ENCODE measurements at regions not wholly inside any gene's neighbourhood (a gene's known extent, or its start where the extent isn't known, plus 50 kb on each side); places are given as distances from the start of the nearest gene placed in this dataset.

DNA sequence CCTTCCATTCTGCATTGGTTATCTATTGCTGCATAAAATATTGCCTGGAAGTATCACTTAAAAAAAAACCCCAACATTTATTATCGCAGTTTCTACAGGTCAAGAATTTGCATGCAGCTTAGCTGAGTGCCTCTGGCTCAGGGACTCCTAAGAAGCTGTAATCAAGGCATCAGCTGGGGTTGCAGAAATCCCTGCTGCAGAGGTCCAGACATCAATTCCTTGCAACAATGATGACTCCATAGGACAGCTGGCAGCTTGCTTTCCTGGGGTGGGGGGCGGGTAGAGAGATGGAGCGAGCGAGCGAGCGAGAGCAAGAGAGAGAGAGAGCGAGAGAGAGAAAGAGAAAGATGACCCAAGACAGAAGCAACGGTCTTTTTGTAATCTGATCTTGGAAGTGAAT, 308.1 kb downstream of the HAPSTR1 start:
- TF ChIP-seq EGR1 (IDR thresholded peaks at IDR 0.05) (no peak), ZBTB7A (IDR thresholded peaks at IDR 0.05; ENCODE audit: low read depth) (no peak), TAF1 (IDR thresholded peaks at IDR 0.05; ENCODE audit: low read depth) (no peak), YY1 (IDR thresholded peaks at IDR 0.05; ENCODE audit: low read depth) (no peak), CEBPB (IDR thresholded peaks at IDR 0.05) (no peak), TEAD4 (IDR thresholded peaks at IDR 0.05) (no peak), RAD21 (IDR thresholded peaks at IDR 0.05; ENCODE audit: low read depth) (no peak), EP300 (IDR thresholded peaks at IDR 0.05; ENCODE audit: borderline replicate concordance) (no peak), TCF12 (IDR thresholded peaks at IDR 0.05; ENCODE audit: low read depth) (no peak), NFIC (IDR thresholded peaks at IDR 0.05) (no peak), FOXM1 (IDR thresholded peaks at IDR 0.05; ENCODE audit: borderline replicate concordance, low read depth) (no peak)
- TF ChIP-seq, protein P1, sequence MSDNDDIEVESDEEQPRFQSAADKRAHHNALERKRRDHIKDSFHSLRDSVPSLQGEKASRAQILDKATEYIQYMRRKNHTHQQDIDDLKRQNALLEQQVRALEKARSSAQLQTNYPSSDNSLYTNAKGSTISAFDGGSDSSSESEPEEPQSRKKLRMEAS (IDR thresholded peaks at IDR 0.05) = no peak
- TF ChIP-seq, protein P2, sequence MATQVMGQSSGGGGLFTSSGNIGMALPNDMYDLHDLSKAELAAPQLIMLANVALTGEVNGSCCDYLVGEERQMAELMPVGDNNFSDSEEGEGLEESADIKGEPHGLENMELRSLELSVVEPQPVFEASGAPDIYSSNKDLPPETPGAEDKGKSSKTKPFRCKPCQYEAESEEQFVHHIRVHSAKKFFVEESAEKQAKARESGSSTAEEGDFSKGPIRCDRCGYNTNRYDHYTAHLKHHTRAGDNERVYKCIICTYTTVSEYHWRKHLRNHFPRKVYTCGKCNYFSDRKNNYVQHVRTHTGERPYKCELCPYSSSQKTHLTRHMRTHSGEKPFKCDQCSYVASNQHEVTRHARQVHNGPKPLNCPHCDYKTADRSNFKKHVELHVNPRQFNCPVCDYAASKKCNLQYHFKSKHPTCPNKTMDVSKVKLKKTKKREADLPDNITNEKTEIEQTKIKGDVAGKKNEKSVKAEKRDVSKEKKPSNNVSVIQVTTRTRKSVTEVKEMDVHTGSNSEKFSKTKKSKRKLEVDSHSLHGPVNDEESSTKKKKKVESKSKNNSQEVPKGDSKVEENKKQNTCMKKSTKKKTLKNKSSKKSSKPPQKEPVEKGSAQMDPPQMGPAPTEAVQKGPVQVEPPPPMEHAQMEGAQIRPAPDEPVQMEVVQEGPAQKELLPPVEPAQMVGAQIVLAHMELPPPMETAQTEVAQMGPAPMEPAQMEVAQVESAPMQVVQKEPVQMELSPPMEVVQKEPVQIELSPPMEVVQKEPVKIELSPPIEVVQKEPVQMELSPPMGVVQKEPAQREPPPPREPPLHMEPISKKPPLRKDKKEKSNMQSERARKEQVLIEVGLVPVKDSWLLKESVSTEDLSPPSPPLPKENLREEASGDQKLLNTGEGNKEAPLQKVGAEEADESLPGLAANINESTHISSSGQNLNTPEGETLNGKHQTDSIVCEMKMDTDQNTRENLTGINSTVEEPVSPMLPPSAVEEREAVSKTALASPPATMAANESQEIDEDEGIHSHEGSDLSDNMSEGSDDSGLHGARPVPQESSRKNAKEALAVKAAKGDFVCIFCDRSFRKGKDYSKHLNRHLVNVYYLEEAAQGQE (IDR thresholded peaks at IDR 0.05; ENCODE audit: low read depth) = no peak
- TF ChIP-seq, protein P3, sequence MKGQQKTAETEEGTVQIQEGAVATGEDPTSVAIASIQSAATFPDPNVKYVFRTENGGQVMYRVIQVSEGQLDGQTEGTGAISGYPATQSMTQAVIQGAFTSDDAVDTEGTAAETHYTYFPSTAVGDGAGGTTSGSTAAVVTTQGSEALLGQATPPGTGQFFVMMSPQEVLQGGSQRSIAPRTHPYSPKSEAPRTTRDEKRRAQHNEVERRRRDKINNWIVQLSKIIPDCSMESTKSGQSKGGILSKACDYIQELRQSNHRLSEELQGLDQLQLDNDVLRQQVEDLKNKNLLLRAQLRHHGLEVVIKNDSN (IDR thresholded peaks at IDR 0.05) = no peak

Data from Ishikawa (cell line).